ENCODE measurements at regions not wholly inside any gene's neighbourhood (a gene's known extent, or its start where the extent isn't known, plus 50 kb on each side); places are given as distances from the start of the nearest gene placed in this dataset.

- H3K4me3 ChIP-seq (ENCODE audit: low read depth, low read length), result no peak overlapping the region
- no peak for TF ChIP-seq CTCF (IDR thresholded peaks at IDR 0.05; ENCODE audit: low read depth, low read length)
Measured at GRCh38 chr18:27709344-27709743, 467.6 kb downstream of the CDH2 start.

GRCh38 chr18:27707201-27707600 lies 469.7 kb downstream of the CDH2 start:
- H3K4me3 ChIP-seq (ENCODE audit: low read depth, low read length), result no peak overlapping the region
- no peak for TF ChIP-seq CTCF (IDR thresholded peaks at IDR 0.05; ENCODE audit: low read depth, low read length)

GRCh38 chr18:27704736-27705361 lies 472.1 kb downstream of the CDH2 start:
- no peak for TF ChIP-seq CTCF (IDR thresholded peaks at IDR 0.05; ENCODE audit: low read depth, low read length)
- no peak overlapping the region for H3K4me3 ChIP-seq (ENCODE audit: low read depth, low read length)

GRCh38 chr18:27699137-27699536 lies 477.8 kb downstream of the CDH2 start:
- no peak for TF ChIP-seq CTCF (IDR thresholded peaks at IDR 0.05; ENCODE audit: low read depth, low read length)
- H3K4me3 ChIP-seq (ENCODE audit: low read depth, low read length), result no peak overlapping the region

GRCh38 chr18:27696148-27696547 lies 480.8 kb downstream of the CDH2 start:
- no peak for TF ChIP-seq CTCF (IDR thresholded peaks at IDR 0.05; ENCODE audit: low read depth, low read length)
- no peak overlapping the region for H3K4me3 ChIP-seq (ENCODE audit: low read depth, low read length)

GRCh38 chr18:27695503-27695902 lies 481.4 kb downstream of the CDH2 start:
- H3K4me3 ChIP-seq (ENCODE audit: low read depth, low read length), result no peak overlapping the region
- no peak for TF ChIP-seq CTCF (IDR thresholded peaks at IDR 0.05; ENCODE audit: low read depth, low read length)

- no peak for TF ChIP-seq CTCF (IDR thresholded peaks at IDR 0.05; ENCODE audit: low read depth, low read length)
Measured at GRCh38 chr18:27695052-27695451, 481.9 kb downstream of the CDH2 start.

More at GRCh38 chr18:27695052-27695451, 481.9 kb downstream of the CDH2 start:
- no peak overlapping the region for H3K4me3 ChIP-seq (ENCODE audit: low read depth, low read length)

All from WI38 (cell line).